Progenitor cell of endocrine pancreas (in vitro differentiated cells): ENCODE measurements at regions not wholly inside any gene's neighbourhood (a gene's known extent, or its start where the extent isn't known, plus 50 kb on each side); places are given as distances from the start of the nearest gene placed in this dataset.

ENCODE experiments used
- DNase-seq: peaks from one replicate; pipeline ENCODE4 v3.0.0; 2021; ENCODE audit warnings: low spot score; ENCODE audit not compliant: unreplicated experiment
- H3K27ac Mint-ChIP-seq: 2 replicates; pipeline ENCODE4 v1.8.0; 2021; ENCODE audit warnings: mild to moderate bottlenecking, moderate library complexity, mixed read lengths
- H3K27me3 Mint-ChIP-seq: 2 replicates; pipeline ENCODE4 v1.8.0; 2021; ENCODE audit warnings: mixed read lengths
- H3K36me3 Mint-ChIP-seq: 2 replicates; pipeline ENCODE4 v1.8.0; 2022; ENCODE audit warnings: mixed read lengths; ENCODE audit not compliant: insufficient read depth
- H3K4me1 Mint-ChIP-seq: 2 replicates; pipeline ENCODE4 v1.8.0; 2021; ENCODE audit warnings: low read depth, mixed read lengths
- H3K4me3 Mint-ChIP-seq: 2 replicates; pipeline ENCODE4 v1.8.0; 2021; ENCODE audit warnings: low read depth, mild to moderate bottlenecking, moderate library complexity, mixed read lengths
- H3K9me3 Mint-ChIP-seq: 2 replicates; pipeline ENCODE4 v1.8.0; 2021; ENCODE audit warnings: low read depth, mixed read lengths
- TF ChIP-seq, protein P1 (sequence below): fragments of 200-600 bp; sonication (generic); IDR thresholded peaks from one replicate; pipeline ENCODE4 v1.5.0; 2021; ENCODE audit warnings: antibody characterized with exemption, mild to moderate bottlenecking; ENCODE audit not compliant: unreplicated experiment

GRCh38 chr2:45085487-45085886 is 76.2 kb upstream of the SIX2 start:
- TF ChIP-seq, protein P1, sequence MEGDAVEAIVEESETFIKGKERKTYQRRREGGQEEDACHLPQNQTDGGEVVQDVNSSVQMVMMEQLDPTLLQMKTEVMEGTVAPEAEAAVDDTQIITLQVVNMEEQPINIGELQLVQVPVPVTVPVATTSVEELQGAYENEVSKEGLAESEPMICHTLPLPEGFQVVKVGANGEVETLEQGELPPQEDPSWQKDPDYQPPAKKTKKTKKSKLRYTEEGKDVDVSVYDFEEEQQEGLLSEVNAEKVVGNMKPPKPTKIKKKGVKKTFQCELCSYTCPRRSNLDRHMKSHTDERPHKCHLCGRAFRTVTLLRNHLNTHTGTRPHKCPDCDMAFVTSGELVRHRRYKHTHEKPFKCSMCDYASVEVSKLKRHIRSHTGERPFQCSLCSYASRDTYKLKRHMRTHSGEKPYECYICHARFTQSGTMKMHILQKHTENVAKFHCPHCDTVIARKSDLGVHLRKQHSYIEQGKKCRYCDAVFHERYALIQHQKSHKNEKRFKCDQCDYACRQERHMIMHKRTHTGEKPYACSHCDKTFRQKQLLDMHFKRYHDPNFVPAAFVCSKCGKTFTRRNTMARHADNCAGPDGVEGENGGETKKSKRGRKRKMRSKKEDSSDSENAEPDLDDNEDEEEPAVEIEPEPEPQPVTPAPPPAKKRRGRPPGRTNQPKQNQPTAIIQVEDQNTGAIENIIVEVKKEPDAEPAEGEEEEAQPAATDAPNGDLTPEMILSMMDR = no peak
- no peak overlapping the region for H3K4me3 Mint-ChIP-seq
- DNase-seq = no peak
- H3K36me3 Mint-ChIP-seq = no peaks in the 10 kb centered on the region
- peaks cover 7% of the 10 kb centered on the region for H3K4me1 Mint-ChIP-seq
- no peak overlapping the region for H3K27ac Mint-ChIP-seq
- H3K9me3 Mint-ChIP-seq = no peaks in the 10 kb centered on the region
- H3K27me3 Mint-ChIP-seq = peaks cover 12% of the 10 kb centered on the region

GRCh38 chr2:45084361-45085020 is 75.2 kb upstream of the SIX2 start:
- peaks cover 11% of the 10 kb centered on the region for H3K27me3 Mint-ChIP-seq
- H3K27ac Mint-ChIP-seq = no peak overlapping the region

GRCh38 chr2:45083175-45083574 is 73.9 kb upstream of the SIX2 start:
- H3K27me3 Mint-ChIP-seq = peaks cover 9% of the 10 kb centered on the region
- no peak overlapping the region for H3K27ac Mint-ChIP-seq
- H3K36me3 Mint-ChIP-seq = no peaks in the 10 kb centered on the region
- H3K4me3 Mint-ChIP-seq = no peak overlapping the region
- H3K9me3 Mint-ChIP-seq = no peaks in the 10 kb centered on the region
- DNase-seq = no peak
- H3K4me1 Mint-ChIP-seq = peaks cover 6% of the 10 kb centered on the region
- TF ChIP-seq, protein P1 = no peak

More at GRCh38 chr2:45084361-45085020, 75.2 kb upstream of the SIX2 start:
- H3K9me3 Mint-ChIP-seq = no peaks in the 10 kb centered on the region
- H3K4me3 Mint-ChIP-seq = no peak overlapping the region
- DNase-seq = no peak
- no peaks in the 10 kb centered on the region for H3K36me3 Mint-ChIP-seq
- H3K4me1 Mint-ChIP-seq = peaks cover 7% of the 10 kb centered on the region
- TF ChIP-seq, protein P1 = no peak

DNA sequence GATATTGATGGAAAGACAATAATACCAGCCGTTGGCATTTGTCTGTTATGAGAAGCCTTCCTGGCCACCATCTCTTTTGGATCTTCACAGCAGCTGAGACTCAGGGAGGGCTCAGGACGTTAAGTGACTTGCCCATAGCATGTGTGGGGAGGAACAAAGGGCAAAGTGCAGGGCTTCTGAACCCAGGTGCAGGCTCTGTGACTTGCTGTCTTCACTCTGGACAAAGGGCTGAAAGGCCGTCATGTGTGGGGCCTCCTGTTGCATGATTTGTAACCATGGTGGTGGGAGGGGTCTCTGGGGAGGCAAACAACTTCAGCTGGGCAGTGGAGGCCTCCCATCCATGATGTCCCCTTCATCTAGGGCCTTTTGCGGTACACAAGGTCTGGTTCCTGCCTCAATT is 65.5 kb upstream of the SIX2 start:
- Mint-ChIP-seq H3K4me3 (no peak overlapping the region), H3K36me3 (no peaks in the 10 kb centered on the region), H3K9me3 (no peaks in the 10 kb centered on the region), H3K4me1 (peaks cover 11% of the 10 kb centered on the region), H3K27me3 (peaks cover 13% of the 10 kb centered on the region), H3K27ac (no peak overlapping the region)
- DNase-seq = no peak
- TF ChIP-seq, protein P1 = no peak

- TF ChIP-seq, protein P1 = no peak
- no peak overlapping the region for H3K27ac Mint-ChIP-seq
- peaks cover 13% of the 10 kb centered on the region for H3K4me1 Mint-ChIP-seq
- H3K4me3 Mint-ChIP-seq = no peak overlapping the region
- H3K36me3 Mint-ChIP-seq = no peaks in the 10 kb centered on the region
- DNase-seq = no peak
- H3K9me3 Mint-ChIP-seq = no peaks in the 10 kb centered on the region
- peaks cover 17% of the 10 kb centered on the region for H3K27me3 Mint-ChIP-seq
These were observed 63.6 kb upstream of the SIX2 start for GRCh38 chr2:45072862-45073237.
